GM18909 (cell line): ENCODE measurements at regions not wholly inside any gene's neighbourhood (a gene's known extent, or its start where the extent isn't known, plus 50 kb on each side); places are given as distances from the start of the nearest gene placed in this dataset.
"Not testable (repeated sequence)": the region's sequence is repeated elsewhere in the genome, so short reads cannot be mapped to it uniquely, and the experiment has no call there.

Source experiments
- ATAC-seq: cut with Tn5 transposase; IDR thresholded peaks from one replicate; pipeline ENCODE4 v1.9.1; 2021; ENCODE audit warnings: mild to moderate bottlenecking; ENCODE audit not compliant: unreplicated experiment, poor library complexity

DNA sequence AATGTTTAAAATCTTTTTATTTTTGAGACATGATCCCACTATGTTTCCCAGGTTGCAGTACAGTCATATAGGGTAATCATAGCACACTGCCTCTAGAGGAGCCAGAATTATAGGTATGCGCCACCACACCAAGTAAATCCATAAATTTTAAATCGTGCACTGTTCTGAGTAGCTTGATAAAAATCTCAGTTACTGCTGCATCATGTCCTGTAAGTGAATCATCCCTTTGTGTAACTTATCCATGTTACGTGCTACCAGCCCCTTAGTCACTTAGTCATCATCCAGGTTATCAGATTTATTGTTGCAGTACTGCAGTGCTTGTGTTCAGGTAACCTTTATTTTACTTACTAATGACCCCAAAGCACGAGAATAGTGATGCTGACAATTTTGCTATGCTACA is 1770.9 kb downstream of the BRINP3 start:
- no peak for ATAC-seq

DNA sequence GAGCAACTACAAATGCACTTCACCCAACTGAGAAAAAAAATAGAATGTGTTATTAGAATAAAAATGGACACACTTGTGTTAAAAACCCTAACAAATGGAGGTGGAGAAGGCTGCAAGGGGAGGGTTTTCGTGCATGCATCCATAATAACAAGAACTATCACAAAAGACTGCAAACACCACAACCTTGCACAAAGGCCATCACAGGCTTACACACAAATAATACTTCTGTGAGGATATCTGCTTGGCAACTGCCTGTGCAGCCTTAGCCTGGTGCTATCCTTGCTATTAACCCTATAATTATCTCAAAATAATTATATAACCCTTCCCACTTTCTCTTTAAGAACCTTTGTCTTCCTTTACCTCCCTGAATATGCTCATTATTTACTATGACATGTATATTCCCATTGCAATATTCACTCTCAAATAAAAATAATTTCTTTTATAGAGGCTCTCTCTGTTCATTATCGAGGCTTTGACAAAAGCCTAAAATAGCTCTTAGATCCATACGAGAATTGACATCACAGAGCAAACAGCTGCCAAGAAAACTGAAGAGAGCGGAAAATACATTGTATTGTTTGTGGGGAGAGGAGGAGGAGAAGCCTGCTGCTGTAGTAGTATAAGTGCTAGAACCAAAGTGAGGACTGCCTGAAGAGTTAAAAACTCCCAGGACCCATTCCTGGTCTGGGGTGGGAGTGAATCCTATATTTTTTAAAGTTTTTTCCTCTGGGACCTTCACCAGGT is 1768.7 kb downstream of the BRINP3 start:
- ATAC-seq, result no peak

DNA sequence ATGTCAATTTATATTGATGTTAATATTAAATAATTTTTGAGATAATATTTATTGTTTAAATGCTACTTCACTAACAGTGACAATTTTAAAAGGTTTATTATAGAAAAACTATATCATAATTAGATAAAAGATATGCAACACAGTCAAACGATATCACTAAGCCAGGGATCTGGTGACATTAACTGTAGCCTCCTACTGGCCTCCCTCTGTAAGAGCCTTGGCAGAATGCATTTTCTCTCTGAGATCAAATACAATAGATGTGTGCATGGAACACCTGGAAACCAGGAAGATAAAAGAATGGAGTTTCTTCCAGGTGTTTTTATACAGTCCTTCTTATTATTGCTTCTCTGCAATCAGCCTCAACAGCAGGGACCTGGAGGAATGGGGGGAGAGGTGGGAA is 1762.1 kb downstream of the BRINP3 start:
- no peak for ATAC-seq

DNA sequence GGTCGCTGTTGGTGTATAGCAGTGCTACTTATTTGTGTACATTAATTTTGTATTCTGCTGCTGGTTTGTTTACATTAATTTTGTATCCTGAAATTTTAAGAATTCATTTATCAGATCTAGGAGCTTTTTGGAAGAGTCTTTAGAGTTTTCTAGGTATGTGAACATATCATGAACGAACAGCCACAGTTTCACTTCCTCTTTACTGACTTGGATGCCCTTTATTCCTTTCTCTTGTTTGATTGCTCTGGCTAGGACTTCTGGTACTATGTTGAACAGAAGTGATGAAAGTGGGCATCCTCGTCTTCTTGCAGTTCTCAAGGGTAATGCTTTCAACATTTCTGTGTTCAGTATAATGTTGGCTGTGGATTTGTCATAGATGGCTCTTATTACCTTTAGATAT is 1757.9 kb downstream of the BRINP3 start:
- no peak for ATAC-seq

DNA sequence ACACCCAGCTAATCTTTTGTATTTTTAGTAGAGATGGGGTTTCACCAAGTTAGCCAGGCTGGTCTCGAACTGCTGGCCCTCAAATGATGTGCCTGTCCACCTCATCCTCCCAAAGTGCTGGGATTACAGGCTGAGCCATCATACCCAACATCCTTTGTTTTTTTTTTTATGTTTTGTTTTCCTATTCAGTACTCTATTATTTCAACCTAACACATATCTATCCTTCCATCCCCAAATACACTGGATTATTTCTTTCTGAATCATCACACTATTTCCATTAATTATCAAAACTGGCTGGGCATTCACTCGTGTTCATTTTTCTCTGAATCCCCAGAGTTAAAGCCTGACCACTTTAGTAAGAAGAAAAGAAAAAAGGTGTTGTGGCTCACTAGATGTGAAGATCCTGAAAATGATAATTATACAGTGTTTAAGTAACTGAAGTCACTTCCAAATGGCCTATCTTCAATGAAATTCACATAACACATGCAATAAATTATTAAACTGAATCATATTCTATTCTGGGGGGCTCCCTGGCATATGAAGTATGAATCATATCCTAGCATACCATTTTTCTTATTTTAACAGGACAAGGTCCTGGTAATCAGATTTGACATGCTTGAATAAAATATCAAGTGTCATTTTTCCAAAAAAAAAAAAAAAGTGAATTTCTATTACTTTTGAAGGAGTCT is 1754.2 kb downstream of the BRINP3 start:
- ATAC-seq, result no peak

DNA sequence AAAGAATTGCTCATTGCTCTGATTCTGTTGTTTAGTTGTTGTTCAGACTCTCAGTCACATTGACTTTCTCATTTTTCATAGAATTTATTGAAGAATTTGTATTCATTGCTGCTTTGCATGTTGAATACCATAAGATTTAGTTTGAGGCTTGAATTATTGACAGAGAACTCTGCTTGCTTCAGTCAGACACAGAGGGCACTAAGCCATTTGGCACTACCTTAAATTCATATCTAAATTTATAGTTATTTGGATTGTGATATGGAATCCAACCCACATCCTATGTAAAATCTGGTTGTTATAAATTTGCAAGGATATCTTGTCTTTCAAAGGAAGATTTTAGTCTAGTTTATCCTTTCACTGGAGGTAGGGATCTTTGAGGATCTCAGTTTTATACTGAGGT is 1748.6 kb downstream of the BRINP3 start:
- no peak for ATAC-seq

DNA sequence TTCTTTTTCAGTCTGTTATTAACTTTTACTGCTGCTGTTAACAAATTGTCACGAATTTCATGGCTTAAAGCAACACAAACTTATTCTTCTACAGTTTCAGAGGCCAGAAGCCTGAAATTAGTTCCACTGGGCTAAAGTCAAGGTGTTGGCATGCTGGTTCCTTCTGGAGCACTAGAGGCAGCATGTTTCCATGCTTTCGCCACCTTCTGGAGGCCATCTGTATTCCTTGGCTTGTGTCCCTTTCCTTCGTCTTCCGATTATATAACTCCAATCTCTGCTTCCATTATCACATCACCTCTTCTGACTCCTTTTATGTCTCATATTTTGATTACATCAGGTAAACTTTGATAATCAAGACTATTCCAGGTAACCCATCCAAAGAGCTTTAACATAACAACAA is 1742.1 kb downstream of the BRINP3 start:
- ATAC-seq, result no peak

DNA sequence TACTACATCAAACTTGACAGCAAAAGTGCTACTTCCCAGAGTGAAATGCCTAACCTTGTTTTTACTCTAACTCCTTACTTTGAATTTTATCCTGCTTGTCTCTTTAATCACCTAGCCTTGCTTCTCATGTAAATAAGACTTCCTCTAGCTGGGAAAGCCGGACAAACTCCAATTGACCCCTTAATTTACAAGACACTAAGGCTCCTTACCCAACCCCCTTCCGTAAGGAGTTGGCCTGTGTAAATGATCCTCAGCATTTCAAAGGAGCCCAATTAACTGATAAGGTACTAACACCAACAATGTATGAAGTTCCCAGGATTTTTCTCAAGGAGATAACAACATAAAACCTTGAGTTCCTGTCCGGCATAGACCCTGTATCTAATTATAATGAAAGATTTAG is 1728.4 kb downstream of the BRINP3 start:
- ATAC-seq, result not testable (repeated sequence)

DNA sequence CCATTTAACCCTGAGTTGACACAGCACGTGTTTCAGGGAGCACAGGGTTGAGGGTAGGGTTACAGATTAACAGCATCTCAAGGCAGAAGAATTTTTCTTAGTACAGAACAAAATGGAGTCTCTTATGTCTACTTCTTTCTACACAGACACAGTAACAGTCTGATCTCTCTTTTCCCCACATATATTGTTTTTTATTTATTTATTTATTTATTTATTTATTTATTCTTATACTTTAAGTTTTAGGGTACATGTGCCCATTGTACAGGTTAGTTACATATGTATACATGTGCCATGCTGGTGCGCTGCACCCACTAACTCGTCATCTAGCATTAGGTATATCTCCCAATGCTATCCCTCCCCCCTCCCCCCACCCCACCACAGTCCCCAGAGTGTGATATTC is 1725.6 kb downstream of the BRINP3 start:
- not testable (repeated sequence) for ATAC-seq

DNA sequence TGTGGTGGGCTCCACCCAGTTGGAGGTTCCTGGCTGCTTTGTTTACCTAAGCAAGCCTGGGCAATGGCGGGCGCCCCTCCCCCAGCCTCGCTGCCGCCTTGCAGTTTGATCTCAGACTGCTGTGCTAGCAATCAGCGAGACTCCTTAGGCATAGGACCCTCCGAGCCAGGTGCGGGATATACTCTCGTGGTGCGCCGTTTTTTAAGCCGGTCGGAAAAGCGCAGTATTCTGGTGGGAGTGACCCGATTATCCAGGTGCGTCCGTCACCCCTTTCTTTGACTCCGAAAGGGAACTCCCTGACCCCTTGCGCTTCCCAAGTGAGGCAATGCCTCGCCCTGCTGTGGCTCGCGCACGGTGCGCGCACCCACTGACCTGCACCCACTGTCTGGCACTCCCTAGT is 1719.9 kb downstream of the BRINP3 start:
- not testable (repeated sequence) for ATAC-seq

DNA sequence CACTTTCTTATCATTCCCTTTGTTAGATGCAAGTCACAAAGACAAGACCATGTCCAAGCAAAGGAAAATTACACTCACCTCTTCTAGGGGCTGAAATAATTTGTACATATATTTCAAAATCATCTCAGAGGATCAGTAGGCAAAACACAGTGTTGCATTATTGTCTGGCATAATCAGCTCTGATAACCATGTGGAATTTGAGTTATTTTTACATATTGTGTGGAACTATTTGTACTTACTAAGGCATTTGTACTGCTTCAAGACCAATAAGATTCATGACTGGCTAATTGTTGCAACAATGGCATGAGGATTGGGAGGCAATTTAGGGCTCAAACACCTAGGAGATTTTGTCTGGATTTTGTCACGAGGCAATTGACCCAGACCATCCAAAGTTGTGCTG is 1716.4 kb downstream of the BRINP3 start:
- no peak for ATAC-seq

DNA sequence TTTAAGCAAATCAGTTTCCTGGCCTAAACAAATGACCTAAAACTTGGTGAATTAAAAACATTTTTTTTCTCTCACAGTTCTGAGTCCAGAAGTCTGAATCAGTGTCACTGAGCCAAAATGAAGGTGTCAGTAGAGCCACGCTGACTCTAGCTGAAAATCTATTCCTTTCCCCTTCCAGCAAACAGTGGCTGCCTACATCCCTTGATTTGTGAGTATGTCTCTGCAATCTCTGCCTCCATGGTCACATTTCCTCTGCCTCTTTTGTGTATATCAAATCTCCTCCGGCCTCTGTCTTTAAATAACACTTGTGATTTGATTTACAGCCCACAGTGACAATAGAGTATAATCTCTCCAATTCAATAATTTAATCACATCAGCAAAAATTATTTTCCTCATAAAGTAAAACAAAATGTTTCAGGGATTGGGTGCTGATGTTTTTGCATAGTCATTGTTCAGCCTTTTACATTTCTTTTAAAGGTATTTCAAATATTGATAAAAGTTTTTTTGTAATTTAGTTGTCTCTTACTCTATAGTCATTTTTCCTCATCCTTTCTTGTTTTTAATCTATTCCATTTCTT is 1715.4 kb downstream of the BRINP3 start:
- no peak for ATAC-seq

DNA sequence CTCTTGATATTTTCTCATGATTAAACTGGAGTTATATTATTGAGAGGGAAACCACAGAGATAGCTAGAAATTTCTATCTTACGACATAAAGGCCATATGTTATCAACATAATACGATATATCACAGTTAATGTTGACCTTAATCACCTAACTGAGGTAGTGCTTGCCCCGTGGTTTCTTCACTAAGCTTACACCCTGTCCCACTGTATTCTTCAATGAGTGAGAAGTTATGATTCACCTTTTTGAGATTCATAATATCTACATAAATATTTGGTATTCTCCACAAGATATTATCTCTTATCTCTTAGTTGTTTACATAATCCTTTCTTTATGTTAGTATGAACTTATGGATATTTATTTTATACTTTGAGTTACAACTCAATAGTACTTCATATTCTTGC is 1714.1 kb downstream of the BRINP3 start:
- ATAC-seq, result no peak

DNA sequence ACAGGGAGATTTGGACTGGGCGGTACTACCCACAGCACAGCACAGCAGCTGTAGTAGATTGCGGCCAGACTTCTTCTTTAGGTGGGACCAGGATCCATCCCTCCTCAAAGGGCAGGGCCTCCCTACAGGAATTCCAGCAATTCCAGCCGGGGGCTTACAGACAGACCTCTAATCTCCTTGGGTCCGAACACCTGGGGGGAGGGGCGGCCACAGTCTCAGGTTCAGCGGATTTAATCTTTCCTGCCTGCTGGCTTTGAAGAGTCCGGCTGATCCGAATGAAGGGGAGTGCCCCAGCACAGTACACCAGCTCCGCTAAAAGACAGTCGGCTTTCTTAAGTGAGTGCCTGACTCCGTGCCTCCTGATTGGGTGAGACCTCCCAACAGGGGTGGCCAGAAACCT is 1708.5 kb downstream of the BRINP3 start:
- no peak for ATAC-seq

DNA sequence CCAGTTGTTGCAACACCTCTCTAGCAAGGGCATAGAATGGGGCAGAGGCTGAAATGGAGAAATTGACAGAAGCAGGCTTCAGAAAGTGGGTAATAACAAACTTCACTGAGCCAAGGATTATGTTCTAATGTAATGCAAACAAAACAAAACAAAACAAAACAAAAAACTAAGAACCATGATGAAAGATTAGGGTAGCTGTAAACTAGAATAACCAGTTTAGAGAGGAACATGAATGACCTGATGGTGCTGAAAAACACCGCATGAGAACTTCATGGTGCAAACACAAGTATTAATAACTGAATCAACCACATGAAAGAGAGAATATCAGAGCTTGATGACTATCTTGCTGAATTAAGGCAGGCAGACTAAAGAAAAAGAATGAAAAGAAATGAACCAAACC is 1707.7 kb downstream of the BRINP3 start:
- ATAC-seq, result no peak

DNA sequence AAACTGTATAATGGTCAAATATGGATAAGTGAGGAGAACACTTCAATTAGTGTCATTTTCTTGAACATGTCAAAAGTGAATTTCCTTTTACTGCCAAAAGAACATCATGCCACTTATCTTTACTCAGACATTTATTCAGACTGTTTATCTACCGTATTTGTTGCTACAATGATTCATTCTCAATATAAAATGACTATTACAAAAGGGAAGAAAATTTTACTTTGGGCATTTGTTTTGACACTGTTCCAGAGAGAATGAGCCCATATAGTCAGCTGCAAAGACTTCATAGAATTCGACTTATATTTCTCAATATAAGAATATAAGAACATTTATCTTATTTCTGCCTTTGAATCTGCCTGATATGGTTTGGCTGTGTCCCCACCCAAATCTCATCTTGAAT is 1699.1 kb downstream of the BRINP3 start:
- no peak for ATAC-seq

DNA sequence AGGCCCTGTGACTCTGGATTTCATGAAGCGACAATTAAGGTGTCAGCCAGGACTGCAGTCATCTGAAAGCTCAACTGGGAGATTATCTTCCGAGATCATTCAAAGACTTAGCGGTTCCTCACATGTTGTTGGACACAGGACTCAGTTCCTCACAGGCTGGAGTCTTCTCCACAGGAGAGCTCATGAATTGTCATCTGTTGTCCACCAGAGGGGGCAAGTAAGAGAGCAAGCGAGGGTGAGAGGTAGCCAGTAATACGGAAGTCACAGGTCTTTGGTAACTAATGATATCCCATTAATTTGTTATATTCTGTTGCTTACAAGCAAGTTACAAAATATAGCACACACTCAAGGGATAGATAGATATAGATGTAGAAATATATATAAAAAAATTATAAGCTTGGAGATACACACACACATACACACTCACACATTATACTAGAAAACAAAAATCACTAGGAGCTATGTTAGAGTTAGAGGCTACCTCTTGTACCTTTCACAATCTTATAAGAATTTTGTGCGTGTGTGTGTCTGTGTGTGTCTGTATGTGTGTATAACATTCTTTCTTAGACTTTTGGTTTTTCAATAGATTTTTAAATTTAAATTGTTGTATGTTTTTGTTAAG is 1695.3 kb downstream of the BRINP3 start:
- ATAC-seq, result peak; percentile 97

DNA sequence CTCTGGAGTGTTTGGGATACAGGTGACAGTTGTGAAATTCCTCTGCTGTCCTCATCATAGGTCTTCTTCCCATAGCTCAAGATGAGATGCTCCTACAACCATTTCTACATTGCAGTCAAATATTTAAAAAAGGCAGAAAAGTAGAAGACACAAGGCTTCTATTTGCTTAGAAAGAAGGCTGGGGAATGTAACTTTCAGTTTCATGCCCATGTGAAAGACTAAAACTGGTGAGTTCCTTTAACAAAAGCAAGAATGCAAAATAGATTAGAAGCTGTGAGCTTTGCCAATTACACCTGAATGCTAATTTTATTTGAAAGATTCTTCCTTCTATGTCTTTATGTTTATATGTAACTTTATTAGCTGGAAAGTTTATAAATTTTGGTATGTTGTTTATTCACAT is 1682.7 kb downstream of the BRINP3 start:
- no peak for ATAC-seq

DNA sequence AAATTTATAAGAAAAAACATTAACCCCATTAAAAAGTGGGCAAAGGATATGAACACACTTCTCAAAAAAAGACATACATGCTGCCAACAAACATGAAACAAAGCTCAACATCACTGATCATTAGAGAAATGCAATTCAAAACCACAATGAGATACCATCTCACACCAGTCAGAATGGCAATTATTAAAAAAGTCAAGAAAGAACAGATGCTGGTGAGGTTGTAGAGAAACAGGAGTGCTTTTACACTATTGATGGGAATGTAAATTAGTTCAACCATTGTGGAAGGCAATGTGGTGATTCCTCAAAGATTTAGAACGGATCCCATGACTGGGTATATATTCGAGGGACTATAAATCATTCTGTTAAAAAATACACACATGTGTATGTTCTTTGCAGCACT is 1665.5 kb downstream of the BRINP3 start:
- ATAC-seq, result not testable (repeated sequence)

DNA sequence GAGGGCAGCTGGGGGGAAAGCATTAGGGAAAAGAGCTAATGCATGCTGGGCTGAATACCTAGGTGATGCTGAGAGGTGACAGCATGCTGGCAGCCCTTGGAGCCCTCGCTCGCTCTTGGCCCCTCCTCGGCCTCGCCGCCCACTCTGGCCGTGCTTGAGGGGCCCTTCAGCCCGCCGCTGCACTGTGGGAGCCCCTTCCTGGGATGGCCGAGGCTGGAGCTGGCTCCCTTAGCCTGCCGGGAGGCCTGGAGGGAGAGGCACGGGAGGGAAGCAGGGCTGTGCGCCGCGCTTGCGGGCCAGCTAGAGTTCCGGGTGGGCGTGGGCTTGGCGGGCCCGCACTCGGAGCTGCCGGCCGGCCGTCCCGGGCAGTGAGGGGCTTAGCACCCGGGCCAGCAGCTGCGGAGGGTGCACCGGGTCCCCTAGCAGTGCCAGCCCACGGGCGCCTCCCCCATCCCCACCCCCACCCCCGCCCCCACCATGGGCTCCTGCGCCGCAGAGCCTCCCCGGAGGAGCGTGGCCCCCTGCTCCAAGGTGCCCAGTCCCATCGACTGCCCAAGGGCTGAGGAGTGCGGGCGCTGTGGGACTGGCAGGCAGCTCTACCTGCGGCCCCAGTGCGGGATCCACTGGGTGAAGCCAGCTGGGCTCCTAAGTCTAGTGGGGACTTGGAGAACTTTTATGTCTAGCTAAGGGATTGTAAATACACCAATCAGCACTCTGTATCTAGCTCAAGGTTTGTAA is 1664.7 kb downstream of the BRINP3 start:
- ATAC-seq, result not testable (repeated sequence)

DNA sequence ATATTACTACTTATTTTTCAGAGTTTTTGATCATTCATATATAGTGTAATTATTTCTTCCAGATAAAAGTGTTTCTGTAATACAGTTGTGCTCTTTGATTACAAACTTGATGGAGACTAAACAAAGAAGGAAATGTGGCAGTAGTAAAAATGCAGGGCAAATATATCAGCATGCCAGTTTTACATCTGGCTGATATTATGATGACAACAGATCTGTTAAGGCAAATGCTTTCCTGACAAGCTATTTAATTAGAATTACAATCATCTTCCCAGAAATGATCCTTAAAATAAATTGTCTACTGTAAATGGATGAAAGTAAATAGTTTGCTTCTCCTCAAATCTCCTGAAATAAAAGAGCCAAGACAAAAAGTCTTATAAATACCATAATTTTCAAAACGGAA is 1659.8 kb downstream of the BRINP3 start:
- no peak for ATAC-seq
